ENCODE measurements at regions not wholly inside any gene's neighbourhood (a gene's known extent, or its start where the extent isn't known, plus 50 kb on each side); places are given as distances from the start of the nearest gene placed in this dataset.
"Not testable (repeated sequence)": the region's sequence is repeated elsewhere in the genome, so short reads cannot be mapped to it uniquely, and the experiment has no call there.

DNA sequence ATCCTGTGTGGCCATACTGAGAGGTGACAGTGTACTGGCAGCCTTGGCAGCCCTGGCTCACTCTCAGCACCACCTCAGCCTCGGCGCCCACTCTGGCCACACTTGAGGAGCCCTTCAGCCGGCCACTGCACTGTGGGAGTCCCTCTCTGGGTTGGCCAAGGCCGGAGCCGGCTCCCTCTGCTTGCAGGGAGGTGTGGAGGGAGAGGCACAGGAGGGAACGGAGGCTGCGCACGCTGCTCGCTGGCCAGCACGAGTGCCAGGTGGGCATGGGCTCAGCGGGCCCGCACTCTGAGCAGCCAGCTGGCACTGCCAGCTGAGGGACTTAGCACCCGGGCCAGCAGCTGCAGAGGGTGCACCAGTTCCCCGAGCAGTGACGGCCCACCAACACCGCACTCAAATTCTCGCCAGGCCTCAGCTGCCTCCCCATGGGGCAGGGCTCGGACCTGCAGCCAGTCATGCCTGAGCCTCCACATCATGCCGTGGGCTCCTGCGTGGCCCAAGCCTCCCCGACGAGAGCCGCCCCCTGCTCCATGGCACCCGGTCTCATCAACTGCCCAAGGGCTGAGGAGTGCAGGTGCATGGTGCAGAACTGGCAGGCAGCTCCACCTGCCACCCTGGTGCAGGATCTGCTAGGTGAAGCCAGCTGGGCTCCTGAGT is 184.4 kb upstream of the TOX3 start:
- DNase-seq = no peak

- no peak for DNase-seq
Observed at GRCh38 chr16:52729731-52730130, 182.8 kb upstream of the TOX3 start.

GRCh38 chr16:52727849-52728248 is 180.9 kb upstream of the TOX3 start:
- no peak for DNase-seq

DNA sequence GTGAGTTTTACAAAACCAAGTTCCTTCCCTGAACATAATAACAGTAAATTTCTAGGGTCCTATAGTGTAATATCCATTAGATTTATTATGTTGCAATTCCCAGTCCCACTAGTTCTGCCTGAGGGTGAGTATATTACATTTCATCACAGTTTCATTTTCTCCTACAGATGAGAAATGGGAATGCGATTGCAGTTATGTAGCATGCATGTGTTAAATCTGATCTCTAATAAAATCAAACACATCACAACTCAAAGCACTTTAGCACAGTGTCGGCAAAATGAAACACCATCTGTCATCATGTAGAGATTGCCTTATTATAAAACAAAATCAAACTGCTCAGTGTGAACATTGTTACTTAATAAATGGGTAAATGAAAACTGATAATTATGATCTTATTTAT is 180.5 kb upstream of the TOX3 start:
- DNase-seq = no peak

DNA sequence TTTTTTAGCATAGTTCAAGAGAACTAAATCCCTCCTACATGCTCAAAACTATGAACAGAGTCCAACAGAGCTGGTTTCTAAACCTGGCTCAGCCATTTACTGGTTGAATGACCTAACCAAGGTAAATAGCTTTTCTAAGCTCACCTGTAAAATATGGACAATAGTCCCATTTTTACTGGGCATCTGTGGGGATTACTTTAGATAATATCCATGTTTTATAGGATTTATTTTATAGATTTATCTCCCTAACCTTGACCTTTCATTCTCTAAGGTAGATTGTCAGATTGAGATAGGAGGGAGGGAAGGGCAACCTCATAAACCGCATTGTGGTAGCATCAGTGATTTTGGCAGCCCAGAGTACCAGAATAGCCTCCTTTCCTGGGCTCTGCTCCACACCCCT is 178.5 kb upstream of the TOX3 start:
- DNase-seq = no peak

DNA sequence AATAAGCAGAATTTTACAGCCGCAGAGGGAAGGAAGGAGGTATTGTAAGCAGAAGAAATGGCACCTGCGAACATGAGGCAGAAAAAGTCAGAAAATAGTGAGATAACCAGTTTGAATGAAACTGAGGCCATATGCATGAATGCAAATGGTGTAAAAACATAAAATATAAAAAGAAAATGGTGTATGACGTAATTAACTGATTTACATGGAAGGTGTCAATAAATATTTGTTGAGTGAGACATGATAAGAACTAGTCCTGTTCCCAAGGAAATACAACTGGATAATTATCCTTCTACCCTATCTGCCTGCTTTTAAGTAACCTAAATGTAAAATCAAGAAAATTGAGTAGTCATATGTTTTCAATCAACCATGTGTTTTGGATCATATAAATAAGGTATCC is 178.1 kb upstream of the TOX3 start:
- DNase-seq = no peak

DNA sequence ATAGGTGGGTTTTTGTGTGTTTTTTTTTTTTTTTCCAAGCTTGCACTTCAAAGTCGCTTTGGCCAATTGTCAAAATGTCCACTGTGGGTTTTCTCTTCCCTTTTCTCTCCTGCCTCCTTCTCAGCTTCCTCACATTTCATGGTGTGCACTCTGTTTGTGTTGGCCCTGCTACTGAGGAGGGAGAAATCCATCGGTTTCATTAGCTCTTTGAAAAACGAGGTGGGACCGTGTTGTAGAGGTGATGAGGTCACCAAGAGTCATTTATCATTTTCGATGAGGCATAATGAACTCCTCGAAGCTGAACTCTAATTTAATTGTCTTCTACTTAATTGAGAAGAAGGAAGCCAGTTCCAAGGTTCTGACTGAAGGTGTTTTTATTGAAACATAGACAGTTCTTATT is 174.4 kb upstream of the TOX3 start:
- DNase-seq = no peak

- DNase-seq = no peak
Observed at GRCh38 chr16:52718046-52718445, 171.1 kb upstream of the TOX3 start.

- DNase-seq = no peak
Observed at GRCh38 chr16:52713740-52714139, 166.8 kb upstream of the TOX3 start.

- no peak for DNase-seq
Observed at GRCh38 chr16:52709306-52709705, 162.4 kb upstream of the TOX3 start.

DNA sequence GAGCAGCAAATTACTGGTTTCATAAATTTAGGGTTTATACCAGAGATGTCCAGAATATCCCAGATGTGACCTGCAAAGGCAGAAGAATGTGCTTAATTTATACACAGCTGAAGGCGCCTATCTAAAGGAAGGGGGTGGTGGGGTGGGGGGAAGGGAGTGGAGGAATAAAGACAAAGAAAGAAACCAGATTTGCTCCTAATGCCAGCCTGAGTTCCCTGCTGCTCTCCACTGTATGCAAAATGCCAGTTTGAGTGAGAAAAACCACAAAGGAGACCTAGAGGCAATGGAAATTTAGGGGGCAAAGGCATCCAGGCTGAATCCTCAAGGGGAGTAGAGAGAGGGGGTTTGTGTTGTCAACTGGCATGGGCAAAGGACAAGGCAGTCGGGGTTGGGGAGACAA is 161.5 kb upstream of the TOX3 start:
- no peak for DNase-seq

- DNase-seq = no peak
Observed at GRCh38 chr16:52707676-52708337, 160.9 kb upstream of the TOX3 start.

GRCh38 chr16:52705122-52705521 is 158.2 kb upstream of the TOX3 start:
- no peak for DNase-seq

- no peak for DNase-seq
Observed at GRCh38 chr16:52697971-52698370, 151.0 kb upstream of the TOX3 start.

DNA sequence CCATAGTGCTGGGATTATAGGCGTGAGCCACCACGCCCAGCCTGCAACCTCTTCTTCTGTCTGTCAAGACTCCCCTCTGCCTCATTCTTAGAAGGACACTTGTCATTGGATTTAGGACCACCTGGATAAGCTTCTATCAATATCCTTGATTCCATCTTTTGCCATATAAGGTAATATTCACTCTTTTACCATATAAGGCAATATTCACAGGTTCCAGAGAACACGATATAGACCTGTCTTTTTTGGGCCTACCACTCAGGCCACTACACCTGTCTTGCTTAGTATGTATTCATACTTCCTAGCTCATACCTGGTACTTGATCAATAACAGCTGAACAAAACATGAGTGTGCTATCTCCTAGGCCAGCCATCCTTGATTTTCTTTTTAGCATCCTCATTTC is 149.2 kb upstream of the TOX3 start:
- no peak for DNase-seq

DNA sequence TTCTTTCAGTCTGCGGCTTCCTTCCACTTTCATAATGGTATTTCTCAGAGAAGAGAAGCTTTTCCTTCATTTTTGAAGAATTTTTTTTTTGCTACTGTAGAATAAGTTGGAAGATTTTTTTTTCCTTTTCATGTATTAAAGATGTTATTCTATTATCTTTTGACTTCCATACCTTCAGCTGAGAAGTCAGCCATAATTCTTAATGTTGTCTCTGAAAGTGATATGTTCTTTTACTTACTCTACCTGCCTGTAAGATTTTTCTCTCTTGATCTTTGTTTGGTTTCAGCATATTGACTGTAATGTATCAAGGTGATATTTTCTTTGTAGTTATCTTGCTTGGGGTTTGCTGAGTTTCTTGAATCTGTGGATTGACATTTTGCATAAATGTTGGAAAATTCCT is 143.5 kb upstream of the TOX3 start:
- no peak for DNase-seq

GRCh38 chr16:52680993-52681392 is 134.1 kb upstream of the TOX3 start:
- no peak for DNase-seq

GRCh38 chr16:52677501-52677900 is 130.6 kb upstream of the TOX3 start:
- no peak for DNase-seq

GRCh38 chr16:52676959-52677358 is 130.0 kb upstream of the TOX3 start:
- no peak for DNase-seq

- DNase-seq = no peak
Observed at GRCh38 chr16:52671590-52671989, 124.6 kb upstream of the TOX3 start.

DNA sequence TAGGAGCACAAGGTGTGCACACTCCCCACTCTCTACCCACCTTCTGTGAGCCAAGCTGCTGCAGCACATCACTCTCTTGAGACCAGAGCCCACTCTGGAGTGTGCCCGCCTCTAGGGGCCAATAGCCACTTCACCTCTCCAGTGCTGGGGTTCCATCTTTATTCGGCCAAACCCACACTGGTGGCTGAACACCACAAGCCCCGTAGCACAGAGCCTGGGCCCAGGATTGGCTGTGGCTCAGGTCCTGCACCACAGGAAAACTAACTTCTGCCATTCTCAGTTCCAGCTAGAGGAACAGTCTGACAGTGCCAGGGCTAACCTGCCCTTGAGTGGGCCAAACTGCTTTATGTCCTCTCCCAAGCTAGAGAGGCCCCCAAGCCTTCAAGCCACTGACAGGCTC is 111.0 kb upstream of the TOX3 start:
- no peak for DNase-seq

GRCh38 chr16:52655916-52656315 is 109.0 kb upstream of the TOX3 start:
- not testable (repeated sequence) for DNase-seq

DNA sequence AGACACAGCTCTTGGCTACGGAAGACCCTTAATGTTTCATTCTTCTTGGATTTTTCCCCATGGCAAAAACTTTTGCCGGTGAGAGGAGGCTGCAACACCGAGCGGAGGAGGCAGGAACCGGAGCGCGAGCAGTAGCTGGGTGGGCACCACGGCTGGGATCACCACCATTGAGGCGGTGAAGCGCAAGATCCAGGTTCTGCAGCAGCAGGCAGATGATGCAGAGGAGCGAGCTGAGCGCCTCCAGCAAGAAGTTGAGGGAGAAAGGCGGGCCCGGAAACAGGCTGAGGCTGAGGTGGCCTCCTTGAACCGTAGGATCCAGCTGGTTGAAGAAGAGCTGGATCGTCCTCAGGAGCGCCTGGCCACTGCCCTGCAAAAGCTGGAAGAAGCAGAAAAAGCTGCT is 108.2 kb upstream of the TOX3 start:
- DNase-seq = not testable (repeated sequence)

DNA sequence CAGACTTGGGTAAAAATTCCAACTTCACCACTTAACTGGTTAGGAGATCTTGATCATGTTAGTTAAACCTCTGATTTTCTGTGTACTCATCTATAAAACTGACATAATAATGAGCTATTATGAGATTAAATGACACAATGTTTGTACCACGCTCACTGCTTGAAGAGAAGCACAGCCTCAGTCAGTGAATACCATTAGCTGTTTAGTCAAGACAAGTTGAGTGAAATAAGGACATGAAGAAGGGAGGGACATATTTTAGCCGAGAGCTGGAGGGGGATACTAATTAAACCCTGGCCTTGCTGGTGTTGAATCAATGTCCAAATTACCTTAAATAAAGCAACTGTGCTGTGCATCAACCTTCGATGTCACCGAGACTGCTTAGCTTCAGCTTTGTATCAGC is 105.1 kb upstream of the TOX3 start:
- DNase-seq = no peak
